GM21619 (cell line): ENCODE measurements at regions not wholly inside any gene's neighbourhood (a gene's known extent, or its start where the extent isn't known, plus 50 kb on each side); places are given as distances from the start of the nearest gene placed in this dataset.
"Not testable (repeated sequence)": the region's sequence is repeated elsewhere in the genome, so short reads cannot be mapped to it uniquely, and the experiment has no call there.

Experiments used
- ATAC-seq: cut with Tn5 transposase; IDR thresholded peaks from one replicate; pipeline ENCODE4 v1.9.1; 2021; ENCODE audit not compliant: unreplicated experiment

DNA sequence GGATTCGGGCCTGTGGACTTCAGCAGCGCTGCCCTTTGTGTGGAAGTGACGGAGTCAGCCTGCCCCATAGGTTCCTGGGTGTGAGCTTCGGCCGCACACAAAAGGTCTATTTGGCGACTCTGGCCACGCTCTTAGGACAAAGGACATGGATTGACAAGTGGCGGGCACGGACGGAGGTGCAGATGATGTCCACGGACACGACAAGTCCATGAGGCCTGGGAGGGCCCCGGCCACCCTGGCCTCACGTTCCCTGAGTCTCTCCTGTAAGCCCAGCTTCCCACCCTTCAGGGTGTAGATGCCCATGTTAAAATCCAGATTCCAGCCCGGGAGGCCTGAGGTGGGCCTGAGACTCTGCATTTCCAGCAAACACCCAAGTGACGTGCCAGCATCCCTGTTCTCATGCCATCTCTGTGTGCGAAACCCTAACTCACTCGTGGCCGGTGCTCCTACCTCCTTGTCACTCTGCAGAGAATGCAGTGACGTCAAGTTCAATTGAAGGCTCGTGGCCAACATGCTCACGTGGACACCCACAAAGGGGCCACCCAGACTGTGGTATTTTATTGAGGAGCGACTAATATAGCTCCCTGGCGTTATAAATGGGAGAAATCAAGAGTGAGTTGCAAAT, 111.7 kb downstream of the RTP5 start:
- no peak for ATAC-seq

DNA sequence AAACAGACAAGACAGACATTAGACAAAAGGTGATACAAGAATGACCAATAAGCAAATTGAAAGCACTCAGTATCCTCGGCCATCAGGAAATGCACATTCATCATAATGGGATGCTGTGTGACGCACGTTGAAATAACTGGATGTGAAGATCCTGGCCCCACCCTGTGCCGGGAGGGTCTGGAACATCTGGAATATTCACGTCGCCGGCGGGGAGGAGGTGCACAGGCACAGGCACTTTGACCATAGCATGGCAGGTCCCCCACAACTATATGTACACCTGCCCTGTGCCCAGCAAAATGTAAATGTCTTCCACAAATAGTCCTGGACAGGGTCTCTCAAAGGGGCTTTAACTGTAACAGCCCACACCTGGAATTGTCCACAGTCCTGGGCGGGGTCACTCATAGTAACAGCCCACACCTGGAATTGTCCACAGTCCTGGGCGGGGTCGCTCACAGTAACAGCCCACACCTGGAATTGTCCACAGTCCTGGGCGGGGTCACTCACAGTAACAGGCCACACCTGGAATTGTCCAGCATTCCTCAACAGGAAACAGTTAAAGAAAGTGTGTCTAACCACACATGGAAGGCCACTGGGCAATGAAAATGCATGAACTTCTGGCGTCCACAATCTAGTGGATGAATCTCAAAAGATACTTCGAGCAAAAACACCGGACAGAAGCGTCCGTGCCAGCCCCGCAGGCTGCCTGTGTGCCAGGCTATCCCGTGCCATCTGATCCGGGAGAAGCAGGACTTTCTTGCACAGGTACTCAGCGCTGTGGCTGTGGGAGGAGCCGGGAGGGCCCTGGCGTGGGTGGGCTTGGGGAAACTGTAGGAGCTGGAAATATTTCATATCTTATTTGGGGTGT, 113.4 kb downstream of the RTP5 start:
- ATAC-seq, result no peak

DNA sequence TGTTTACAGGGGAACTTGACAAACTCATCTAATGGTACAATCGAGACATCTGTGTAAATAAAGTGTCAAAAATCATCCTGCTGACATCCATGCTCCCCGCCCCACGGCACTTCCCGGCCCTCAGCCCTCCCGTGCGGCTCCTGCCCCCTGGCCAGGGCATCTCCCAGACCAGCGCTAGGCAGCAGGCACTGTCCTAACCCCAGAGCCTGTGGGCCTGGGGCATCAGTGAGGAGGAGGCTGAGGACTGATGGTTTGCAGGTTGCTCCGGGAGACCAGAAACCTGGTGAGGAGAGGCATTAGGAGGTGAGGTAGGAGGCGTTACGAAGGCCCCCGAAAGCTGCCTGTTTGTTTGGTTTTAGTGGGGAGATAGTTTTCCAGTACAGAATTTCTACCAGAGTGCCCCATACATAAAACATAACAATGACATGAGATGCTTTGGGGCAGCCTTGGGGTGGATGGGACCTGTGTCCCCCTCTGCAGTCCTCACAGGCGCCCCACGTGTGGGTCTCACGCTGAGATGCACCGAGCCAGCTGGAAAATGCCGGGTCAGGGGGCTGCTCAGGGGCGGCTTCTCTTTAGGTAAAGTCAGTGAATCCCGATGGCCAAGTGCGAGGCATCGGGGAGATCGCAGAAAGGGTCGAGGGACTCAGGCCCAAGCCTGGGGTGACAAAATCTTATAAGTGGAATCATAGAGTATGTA, 114.2 kb downstream of the RTP5 start:
- ATAC-seq, result no peak

DNA sequence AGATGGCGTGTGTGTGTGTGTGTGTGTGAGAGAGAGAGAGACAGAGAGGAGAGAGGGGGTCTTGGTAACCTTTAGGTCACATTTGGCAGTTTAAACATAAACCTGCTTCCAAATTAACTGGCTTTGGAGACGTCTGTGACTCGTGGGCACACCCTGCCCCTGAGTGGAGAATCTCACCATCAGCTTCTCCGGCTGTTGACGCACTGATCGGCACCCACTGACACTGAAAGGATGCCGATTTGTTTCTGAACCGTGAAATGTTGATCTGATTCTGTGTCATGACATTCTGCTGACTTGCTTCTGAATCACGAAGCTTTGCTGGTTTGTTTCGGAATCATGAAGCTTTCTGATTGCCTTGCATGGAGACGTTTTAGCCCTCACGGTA, 114.7 kb downstream of the RTP5 start:
- no peak for ATAC-seq

DNA sequence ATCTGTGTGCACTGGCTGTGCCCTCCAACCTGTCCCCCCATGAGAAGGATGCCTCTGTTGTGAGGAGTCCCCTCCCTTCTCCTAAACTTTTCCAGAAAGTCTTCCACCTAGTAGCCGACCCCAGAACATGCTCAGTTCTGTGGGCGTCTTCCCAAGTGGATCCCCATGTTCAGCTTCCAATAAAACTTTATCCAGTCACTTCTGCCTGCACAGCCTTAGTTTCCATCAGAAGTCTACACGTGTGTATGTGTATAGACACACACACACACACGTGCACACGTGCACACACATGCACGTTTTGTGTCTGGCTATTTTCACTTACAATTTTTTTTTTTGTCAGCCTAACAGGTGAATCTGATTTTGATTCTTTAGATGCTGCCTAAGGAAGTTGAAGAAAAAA, 115.1 kb downstream of the RTP5 start:
- no peak for ATAC-seq

GRCh38 chr2:241985161-241985985, 115.8 kb downstream of the RTP5 start:
- ATAC-seq, result not testable (repeated sequence)

DNA sequence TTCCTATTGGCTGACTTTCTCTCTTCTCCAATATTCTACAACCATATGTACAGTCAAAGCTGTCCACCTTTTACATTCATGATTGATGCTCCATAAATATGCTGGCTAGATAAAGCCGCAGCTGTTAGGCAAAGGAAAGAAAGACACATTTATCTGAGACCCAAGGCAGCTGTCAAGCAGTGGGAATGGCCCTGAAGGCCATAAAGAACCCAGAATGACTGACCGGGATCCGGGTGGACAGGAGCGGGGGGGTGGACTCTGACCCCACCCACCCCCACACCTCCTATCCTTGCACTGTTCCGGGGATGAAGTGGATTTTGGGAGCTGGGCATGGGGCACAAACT, 116.4 kb downstream of the RTP5 start:
- ATAC-seq, result no peak

- ATAC-seq, result no peak
Observed at GRCh38 chr2:241986836-241987641, 117.5 kb downstream of the RTP5 start.

- no peak for ATAC-seq
Observed at GRCh38 chr2:241987726-241988125, 118.2 kb downstream of the RTP5 start.

GRCh38 chr2:241988146-241988545, 118.6 kb downstream of the RTP5 start:
- ATAC-seq, result no peak

- ATAC-seq, result no peak
Observed at GRCh38 chr2:241989074-241989473, 119.5 kb downstream of the RTP5 start.

- ATAC-seq, result no peak
Observed at GRCh38 chr2:241990466-241990865, 120.9 kb downstream of the RTP5 start.

GRCh38 chr2:241991299-241991698, 121.8 kb downstream of the RTP5 start:
- ATAC-seq, result no peak

DNA sequence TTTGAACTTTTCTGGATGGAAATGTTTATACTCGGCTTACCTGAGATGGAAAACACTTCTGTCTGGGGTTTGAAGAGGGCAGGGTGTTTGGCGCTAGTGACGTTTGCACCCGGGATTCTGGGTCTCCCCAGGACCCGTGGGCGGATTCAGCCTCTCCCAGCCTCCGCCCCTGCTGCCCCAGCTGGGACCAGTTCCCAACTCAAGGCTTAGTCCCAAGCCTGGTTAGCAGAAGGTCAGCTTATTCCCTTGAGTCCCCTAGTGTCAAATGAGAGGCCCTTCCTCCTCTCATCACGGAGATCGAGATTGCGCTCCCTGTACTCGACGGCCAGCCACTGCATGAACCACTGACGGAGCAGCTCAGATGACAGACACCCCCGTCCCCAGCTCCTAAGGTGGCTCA, 123.2 kb downstream of the RTP5 start:
- no peak for ATAC-seq

DNA sequence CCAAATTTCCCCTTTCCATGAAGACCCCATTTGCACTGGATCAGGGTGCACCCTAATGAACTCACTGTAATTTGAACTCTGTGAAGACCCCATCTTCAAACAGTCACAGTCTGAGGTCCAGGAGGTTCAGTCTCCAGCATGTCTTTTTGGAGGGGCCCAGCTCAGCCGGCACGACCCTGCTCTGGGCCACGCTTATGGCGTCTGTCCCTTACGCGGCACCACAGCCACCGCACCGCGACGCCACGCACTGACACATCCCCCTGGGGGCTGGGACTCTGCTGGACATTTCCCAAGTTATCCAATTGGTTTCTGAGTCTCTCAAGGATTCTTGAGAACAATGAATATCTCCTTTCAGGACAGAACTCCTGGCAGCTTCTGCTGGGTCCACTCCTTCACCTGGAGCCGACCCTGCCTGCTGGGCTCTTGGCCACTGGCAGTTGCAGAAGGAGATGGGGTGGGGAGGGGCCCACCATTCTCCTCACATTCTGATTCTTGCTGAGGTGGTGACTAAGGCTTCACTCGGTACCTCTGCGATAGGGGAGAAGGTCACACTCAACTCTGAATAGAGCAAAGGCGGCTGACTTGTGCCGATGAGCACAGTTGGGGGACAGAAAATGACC, 124.0 kb downstream of the RTP5 start:
- no peak for ATAC-seq

- no peak for ATAC-seq
Observed at GRCh38 chr2:241994086-241994485, 124.6 kb downstream of the RTP5 start.

DNA sequence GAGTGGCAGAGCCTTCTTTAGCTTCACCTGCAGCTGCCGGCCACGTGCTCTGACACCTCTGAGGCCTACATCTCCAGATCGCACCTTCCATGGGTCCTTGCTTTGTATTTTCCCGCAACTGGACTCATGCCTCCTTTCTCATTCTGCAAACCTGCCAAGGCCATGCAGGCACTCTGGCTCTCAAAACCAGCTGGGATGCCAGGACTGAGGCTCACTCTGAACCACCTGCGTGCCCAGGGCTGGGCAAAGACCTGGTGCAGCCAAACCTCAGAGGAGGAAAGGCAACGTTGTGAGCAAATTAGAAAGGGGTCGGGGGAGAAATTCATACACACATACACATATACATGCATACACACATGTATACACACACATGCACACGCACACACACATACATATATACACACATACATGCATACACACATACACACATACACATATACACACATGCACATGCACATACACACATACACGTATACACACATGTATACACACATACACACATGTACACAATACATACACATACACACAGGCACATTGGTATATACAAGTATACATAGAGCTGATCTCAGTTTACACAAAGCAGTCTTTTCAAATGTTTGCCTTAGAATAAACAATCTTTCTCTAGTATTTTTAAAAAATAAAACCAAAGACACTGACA, 125.2 kb downstream of the RTP5 start:
- ATAC-seq, result no peak

DNA sequence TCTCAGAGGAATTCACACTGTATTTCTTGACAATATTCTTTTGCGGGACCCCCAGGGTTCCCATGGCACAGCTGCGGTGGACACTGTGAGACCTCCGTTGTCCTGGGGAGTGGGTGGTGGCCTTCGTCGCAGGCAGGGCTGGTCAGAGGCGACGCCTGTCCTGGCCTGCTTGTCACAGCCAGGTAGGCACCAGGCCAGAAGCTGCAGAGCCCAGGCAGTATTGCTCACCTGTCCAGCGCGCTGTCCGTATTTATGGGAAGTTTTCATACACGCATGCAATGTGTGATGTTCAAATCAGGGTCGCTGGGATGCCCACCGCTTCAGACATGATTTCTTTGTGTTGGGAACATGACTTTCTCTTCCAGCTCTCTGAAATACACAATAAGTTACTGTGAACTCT, 126.6 kb downstream of the RTP5 start:
- no peak for ATAC-seq

DNA sequence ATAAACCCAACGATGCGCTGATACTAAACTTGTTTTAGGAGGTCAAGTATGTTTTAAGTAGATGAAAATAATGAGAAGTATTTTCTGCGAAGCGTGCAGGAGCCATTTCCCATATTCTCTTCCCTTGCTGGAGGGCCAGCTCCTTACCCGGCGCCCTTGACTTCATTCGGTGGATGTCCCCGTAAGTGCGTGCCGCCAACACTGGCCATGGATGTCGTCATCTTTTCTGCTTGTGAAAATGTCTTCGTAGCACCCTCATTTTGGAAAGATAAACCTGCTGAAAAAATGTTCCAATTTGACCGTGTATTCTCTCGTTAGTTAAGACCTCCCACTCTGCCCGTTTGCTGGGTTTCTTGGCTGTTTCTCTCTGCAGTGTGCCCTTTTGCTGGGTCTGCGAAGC, 127.5 kb downstream of the RTP5 start:
- ATAC-seq, result no peak

- no peak for ATAC-seq
Observed at GRCh38 chr2:241999184-241999583, 129.7 kb downstream of the RTP5 start.
